ENCODE measurements at regions not wholly inside any gene's neighbourhood (a gene's known extent, or its start where the extent isn't known, plus 50 kb on each side); places are given as distances from the start of the nearest gene placed in this dataset.
A peak's percentile ranks its signal among the peaks of the same experiment; 100 is the strongest.
"Not testable (repeated sequence)": the region's sequence is repeated elsewhere in the genome, so short reads cannot be mapped to it uniquely, and the experiment has no call there.

GRCh38 chr4:23961395-23961794 lies 71.5 kb upstream of the PPARGC1A start:
- H3K9ac ChIP-seq (ENCODE audit: low read length); DNase-seq; H3K9me3 ChIP-seq (ENCODE audit: insufficient read depth, low read depth, low read length); H2BK5ac ChIP-seq (ENCODE audit: low read depth, low read length, poor library complexity); H3K23ac ChIP-seq (ENCODE audit: low read length); H2AFZ ChIP-seq (ENCODE audit: insufficient read depth, low read length, poor library complexity); H3K27me3 ChIP-seq (ENCODE audit: insufficient read depth, low read length); H3K18ac ChIP-seq (ENCODE audit: low read length); H2BK120ac ChIP-seq (ENCODE audit: insufficient read depth, low read length, poor library complexity); H3K79me1 ChIP-seq (ENCODE audit: low read length); H3K4me3 ChIP-seq (ENCODE audit: low read depth, low read length); H4K8ac ChIP-seq (ENCODE audit: low read depth, low read length); H3K36me3 ChIP-seq (ENCODE audit: control insufficient read depth in 1 of 2, insufficient read depth in 2 of 2, low read length in 2 of 2); H4K91ac ChIP-seq (ENCODE audit: low read depth, low read length); H2BK12ac ChIP-seq (ENCODE audit: low read length); H3K14ac ChIP-seq (ENCODE audit: low read length); H3K4ac ChIP-seq (ENCODE audit: low read depth, low read length); H4K12ac ChIP-seq (ENCODE audit: low read depth, low read length); H3K27ac ChIP-seq (ENCODE audit: low read depth, low read length); H3K79me2 ChIP-seq (ENCODE audit: control insufficient read depth, insufficient read depth, low read length, poor library complexity); H3K4me2 ChIP-seq (ENCODE audit: low read length); H2AK5ac ChIP-seq (ENCODE audit: low read length); H3K4me1 ChIP-seq (ENCODE audit: control insufficient read depth in 1 of 2, insufficient read depth in 2 of 2, low read length in 2 of 2): not testable (repeated sequence)
- no CpG with 5 or more reads among the region's 4 CpGs for WGBS (ENCODE audit: extremely low coverage, insufficient coverage, insufficient read length)

- no peak overlapping the region for H3K4me3 ChIP-seq (ENCODE audit: low read depth, low read length)
Measured at GRCh38 chr4:23959396-23960148, 69.7 kb upstream of the PPARGC1A start.

GRCh38 chr4:23958749-23959148 lies 68.9 kb upstream of the PPARGC1A start:
- no peak overlapping the region for H2BK12ac ChIP-seq (ENCODE audit: low read length)
- no peaks in the 10 kb centered on the region for H3K27me3 ChIP-seq (ENCODE audit: insufficient read depth, low read length)
- no peaks in the 10 kb centered on the region for H3K79me2 ChIP-seq (ENCODE audit: control insufficient read depth, insufficient read depth, low read length, poor library complexity)
- H3K4me3 ChIP-seq (ENCODE audit: low read depth, low read length): no peak overlapping the region
- H4K12ac ChIP-seq (ENCODE audit: low read depth, low read length): no peak overlapping the region
- no peak overlapping the region for H2AK5ac ChIP-seq (ENCODE audit: low read length)
- H2AFZ ChIP-seq (ENCODE audit: insufficient read depth, low read length, poor library complexity): no peak overlapping the region
- H3K36me3 ChIP-seq (ENCODE audit: control insufficient read depth in 1 of 2, insufficient read depth in 2 of 2, low read length in 2 of 2): no peaks in the 10 kb centered on the region
- H4K8ac ChIP-seq (ENCODE audit: low read depth, low read length): no peak overlapping the region
- no peaks in the 10 kb centered on the region for H3K9me3 ChIP-seq (ENCODE audit: insufficient read depth, low read depth, low read length)
- H2BK120ac ChIP-seq (ENCODE audit: insufficient read depth, low read length, poor library complexity): no peak overlapping the region
- H3K4me1 ChIP-seq (ENCODE audit: control insufficient read depth in 1 of 2, insufficient read depth in 2 of 2, low read length in 2 of 2): no peaks in the 10 kb centered on the region
- no peak overlapping the region for H3K27ac ChIP-seq (ENCODE audit: low read depth, low read length)
- H3K23ac ChIP-seq (ENCODE audit: low read length): no peak overlapping the region
- no peak overlapping the region for H3K4ac ChIP-seq (ENCODE audit: low read depth, low read length)
- no peak for DNase-seq
- H3K18ac ChIP-seq (ENCODE audit: low read length): no peak overlapping the region
- H3K9ac ChIP-seq (ENCODE audit: low read length): no peak overlapping the region
- H3K79me1 ChIP-seq (ENCODE audit: low read length): no peaks in the 10 kb centered on the region
- no CpG with 5 or more reads among the region's 2 CpGs for WGBS (ENCODE audit: extremely low coverage, insufficient coverage, insufficient read length)
- no peak overlapping the region for H3K4me2 ChIP-seq (ENCODE audit: low read length)
- no peak overlapping the region for H3K14ac ChIP-seq (ENCODE audit: low read length)
- H2BK5ac ChIP-seq (ENCODE audit: low read depth, low read length, poor library complexity): no peak overlapping the region
- H4K91ac ChIP-seq (ENCODE audit: low read depth, low read length): no peak overlapping the region

More at GRCh38 chr4:23959396-23960148, 69.7 kb upstream of the PPARGC1A start:
- no peak overlapping the region for H3K4ac ChIP-seq (ENCODE audit: low read depth, low read length)
- H3K23ac ChIP-seq (ENCODE audit: low read length): no peak overlapping the region
- DNase-seq: peak in 1 of 2 donors; percentile 14
- H3K14ac ChIP-seq (ENCODE audit: low read length): no peak overlapping the region
- H4K12ac ChIP-seq (ENCODE audit: low read depth, low read length): no peak overlapping the region
- no CpG with 5 or more reads among the region's 5 CpGs for WGBS (ENCODE audit: extremely low coverage, insufficient coverage, insufficient read length)
- H4K8ac ChIP-seq (ENCODE audit: low read depth, low read length): no peak overlapping the region
- H2BK12ac ChIP-seq (ENCODE audit: low read length): no peak overlapping the region
- H3K9me3 ChIP-seq (ENCODE audit: insufficient read depth, low read depth, low read length): no peaks in the 10 kb centered on the region
- H3K27me3 ChIP-seq (ENCODE audit: insufficient read depth, low read length): no peaks in the 10 kb centered on the region
- H3K4me1 ChIP-seq (ENCODE audit: control insufficient read depth in 1 of 2, insufficient read depth in 2 of 2, low read length in 2 of 2): no peaks in the 10 kb centered on the region
- H4K91ac ChIP-seq (ENCODE audit: low read depth, low read length): no peak overlapping the region
- no peak overlapping the region for H3K9ac ChIP-seq (ENCODE audit: low read length)
- no peak overlapping the region for H2AFZ ChIP-seq (ENCODE audit: insufficient read depth, low read length, poor library complexity)
- no peaks in the 10 kb centered on the region for H3K79me2 ChIP-seq (ENCODE audit: control insufficient read depth, insufficient read depth, low read length, poor library complexity)
- no peaks in the 10 kb centered on the region for H3K79me1 ChIP-seq (ENCODE audit: low read length)
- no peak overlapping the region for H2BK5ac ChIP-seq (ENCODE audit: low read depth, low read length, poor library complexity)
- H2AK5ac ChIP-seq (ENCODE audit: low read length): no peak overlapping the region
- no peak overlapping the region for H2BK120ac ChIP-seq (ENCODE audit: insufficient read depth, low read length, poor library complexity)
- H3K4me2 ChIP-seq (ENCODE audit: low read length): no peak overlapping the region
- no peak overlapping the region for H3K27ac ChIP-seq (ENCODE audit: low read depth, low read length)
- H3K36me3 ChIP-seq (ENCODE audit: control insufficient read depth in 1 of 2, insufficient read depth in 2 of 2, low read length in 2 of 2): no peaks in the 10 kb centered on the region
- no peak overlapping the region for H3K18ac ChIP-seq (ENCODE audit: low read length)

GRCh38 chr4:23957465-23957864 lies 67.6 kb upstream of the PPARGC1A start:
- no CpG with 5 or more reads among the region's 1 CpG for WGBS (ENCODE audit: extremely low coverage, insufficient coverage, insufficient read length)
- Histone ChIP-seq H3K36me3 (ENCODE audit: control insufficient read depth in 1 of 2, insufficient read depth in 2 of 2, low read length in 2 of 2) (no peaks in the 10 kb centered on the region), H3K4me3 (ENCODE audit: low read depth, low read length) (no peak overlapping the region), H3K4ac (ENCODE audit: low read depth, low read length) (no peak overlapping the region), H2BK12ac (ENCODE audit: low read length) (no peak overlapping the region), H3K23ac (ENCODE audit: low read length) (no peak overlapping the region), H2BK120ac (ENCODE audit: insufficient read depth, low read length, poor library complexity) (no peak overlapping the region), H3K9ac (ENCODE audit: low read length) (no peak overlapping the region), H3K27ac (ENCODE audit: low read depth, low read length) (no peak overlapping the region), H3K4me1 (ENCODE audit: control insufficient read depth in 1 of 2, insufficient read depth in 2 of 2, low read length in 2 of 2) (no peaks in the 10 kb centered on the region), H4K12ac (ENCODE audit: low read depth, low read length) (no peak overlapping the region), H2BK5ac (ENCODE audit: low read depth, low read length, poor library complexity) (no peak overlapping the region), H4K8ac (ENCODE audit: low read depth, low read length) (no peak overlapping the region), H2AK5ac (ENCODE audit: low read length) (no peak overlapping the region), H4K91ac (ENCODE audit: low read depth, low read length) (no peak overlapping the region), H3K27me3 (ENCODE audit: insufficient read depth, low read length) (no peaks in the 10 kb centered on the region), H3K4me2 (ENCODE audit: low read length) (no peak overlapping the region), H3K79me2 (ENCODE audit: control insufficient read depth, insufficient read depth, low read length, poor library complexity) (no peaks in the 10 kb centered on the region), H2AFZ (ENCODE audit: insufficient read depth, low read length, poor library complexity) (no peak overlapping the region), H3K79me1 (ENCODE audit: low read length) (no peaks in the 10 kb centered on the region), H3K14ac (ENCODE audit: low read length) (no peak overlapping the region), H3K9me3 (ENCODE audit: insufficient read depth, low read depth, low read length) (no peaks in the 10 kb centered on the region), H3K18ac (ENCODE audit: low read length) (no peak overlapping the region)
- DNase-seq: no peak
